Loucy (cell line): ENCODE measurements at regions not wholly inside any gene's neighbourhood (a gene's known extent, or its start where the extent isn't known, plus 50 kb on each side); places are given as distances from the start of the nearest gene placed in this dataset.

ENCODE experiments used
- CTCF ChIP-seq: fragments of 200-600 bp; sonication (generic); conservative IDR thresholded peaks from 2 replicates; pipeline ENCODE4 v1.5.1; 2014; ENCODE audit warnings: mild to moderate bottlenecking, antibody characterized with exemption, low read length
- EZH2phosphoT487 ChIP-seq: fragments of 200-600 bp; IDR thresholded peaks from 2 replicates; pipeline ENCODE4 v1.6.1; 2018; ENCODE audit warnings: antibody characterized with exemption, mild to moderate bottlenecking, moderate library complexity, borderline replicate concordance

DNA sequence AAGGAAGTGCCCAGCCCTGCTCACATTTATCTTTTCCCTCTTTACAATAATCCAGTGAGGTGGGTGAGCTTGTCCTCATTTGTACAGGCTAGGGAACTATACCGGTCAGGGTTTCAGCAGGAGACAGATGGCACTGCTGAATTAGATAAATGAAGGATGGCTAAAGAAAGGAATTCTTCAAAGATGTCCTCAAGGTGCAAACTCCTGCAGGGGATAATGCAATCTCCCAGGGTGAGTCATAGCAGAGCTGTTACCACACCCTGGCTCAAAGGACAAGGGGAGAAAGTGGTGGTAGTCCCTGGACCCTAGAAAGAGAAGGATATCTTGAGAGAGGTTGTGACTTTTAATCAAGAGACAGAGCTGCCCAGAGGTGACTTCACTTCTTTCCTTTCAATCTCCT lies 66.7 kb downstream of the RFPL4B start:
- TF ChIP-seq CTCF (no peak), EZH2phosphoT487 (no peak)
